CD4-positive, alpha-beta T cell treated with Interleukin-10 for 1 hour (primary cell): ENCODE measurements at regions not wholly inside any gene's neighbourhood (a gene's known extent, or its start where the extent isn't known, plus 50 kb on each side); places are given as distances from the start of the nearest gene placed in this dataset.
"Not testable (repeated sequence)": the region's sequence is repeated elsewhere in the genome, so short reads cannot be mapped to it uniquely, and the experiment has no call there.

ENCODE experiments used
- DNase-seq: peaks from one replicate; pipeline ENCODE4 v3.0.0-alpha.2; 2020

GRCh38 chr10:29746080-29746797 lies 111.5 kb upstream of the SVIL start:
- DNase-seq, result no peak

DNA sequence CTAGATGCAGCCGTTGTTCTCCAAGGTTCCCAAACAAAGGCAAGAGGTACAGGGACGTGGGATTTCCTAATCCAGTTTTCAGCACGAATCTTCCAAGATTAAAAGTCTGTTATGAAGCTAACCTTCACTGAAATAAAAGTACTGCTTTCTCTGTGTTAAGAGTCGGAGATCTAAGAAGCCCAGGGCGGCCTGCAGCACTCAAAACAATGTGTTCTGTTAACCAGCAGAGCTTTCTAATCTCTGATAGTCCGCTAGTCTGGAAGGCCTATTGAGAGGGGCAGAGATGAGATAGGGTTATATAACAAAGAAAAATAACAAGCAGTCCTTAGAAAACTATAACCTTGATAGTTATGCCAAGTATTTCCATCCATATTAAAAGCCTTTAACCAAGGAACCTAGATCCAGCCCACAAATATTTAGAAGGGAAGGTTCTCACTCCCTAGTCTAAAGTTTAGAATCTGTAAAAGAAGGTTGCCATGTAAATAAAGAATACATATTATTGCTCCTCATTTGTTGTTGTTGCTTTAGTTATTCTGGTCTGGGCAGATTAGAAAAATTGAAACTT lies 106.3 kb upstream of the SVIL start:
- DNase-seq, result no peak

GRCh38 chr10:29738341-29738740 lies 103.6 kb upstream of the SVIL start:
- no peak for DNase-seq

DNA sequence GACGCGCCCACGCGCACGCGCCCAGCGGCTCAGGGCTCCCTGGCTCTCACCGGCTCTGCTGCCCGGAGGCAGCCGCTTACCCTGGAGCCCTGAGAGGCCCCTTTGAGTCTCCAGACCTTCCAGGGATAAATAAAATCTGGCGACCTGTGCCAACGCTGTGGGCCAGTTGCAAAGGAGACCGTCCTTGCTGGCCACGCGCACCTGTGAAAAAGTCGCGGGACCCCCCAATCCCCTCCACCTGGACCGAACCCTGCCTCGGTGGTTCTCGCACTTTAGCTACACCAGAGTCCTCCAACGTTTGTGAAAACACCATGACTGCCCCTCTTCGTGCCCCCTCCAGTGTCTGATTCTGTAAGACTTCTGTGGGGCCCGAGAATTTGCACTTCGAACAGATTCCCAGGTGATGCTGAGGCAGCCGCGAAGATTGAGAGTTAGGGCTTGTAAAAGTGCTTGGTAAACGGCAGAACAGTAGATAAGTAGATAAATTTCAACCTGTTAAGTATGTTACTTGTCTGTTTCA lies 102.4 kb upstream of the SVIL start:
- DNase-seq, result no peak

GRCh38 chr10:29736366-29737073 lies 101.7 kb upstream of the SVIL start:
- DNase-seq, result peak; percentile 13

GRCh38 chr10:29735628-29736365 lies 101.0 kb upstream of the SVIL start:
- peak; percentile 87 for DNase-seq

- DNase-seq, result peak; percentile 69
Measured at GRCh38 chr10:29734962-29735627, 100.3 kb upstream of the SVIL start.

DNA sequence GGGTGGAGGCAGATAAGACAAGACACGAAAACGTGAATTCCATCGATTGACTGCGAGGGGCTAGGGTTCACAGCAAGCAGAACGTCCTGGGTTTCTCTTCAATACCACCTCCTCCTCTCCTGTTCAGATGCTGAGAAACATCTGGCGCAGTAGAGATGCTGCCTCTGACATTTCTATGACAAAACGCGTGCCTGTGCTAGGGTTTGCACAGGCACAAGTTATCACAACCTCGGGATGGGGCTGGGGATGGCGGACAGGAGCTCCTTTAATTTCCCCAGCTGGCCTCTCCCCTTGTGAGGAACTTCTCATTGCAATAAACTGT lies 99.8 kb upstream of the SVIL start:
- DNase-seq, result no peak

DNA sequence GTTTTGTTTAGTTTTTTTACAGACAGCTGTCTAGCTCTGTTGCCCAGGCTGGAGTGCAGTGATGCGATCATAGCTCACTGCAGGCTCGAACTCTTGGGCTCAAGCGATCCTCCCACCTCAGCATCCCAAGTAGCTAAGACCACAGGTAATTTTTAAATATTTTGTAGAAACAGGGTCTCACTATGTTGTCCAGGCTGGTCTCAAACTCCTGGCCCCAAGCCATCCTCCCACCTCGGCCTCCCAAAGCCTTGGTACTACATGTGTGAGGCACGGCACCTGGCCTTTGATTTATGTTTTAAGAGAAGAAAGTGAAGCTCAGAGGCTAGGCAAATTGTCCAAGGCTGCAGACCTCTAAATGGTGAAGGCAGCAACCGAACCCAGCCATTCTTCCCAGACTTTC lies 98.6 kb upstream of the SVIL start:
- no peak for DNase-seq

DNA sequence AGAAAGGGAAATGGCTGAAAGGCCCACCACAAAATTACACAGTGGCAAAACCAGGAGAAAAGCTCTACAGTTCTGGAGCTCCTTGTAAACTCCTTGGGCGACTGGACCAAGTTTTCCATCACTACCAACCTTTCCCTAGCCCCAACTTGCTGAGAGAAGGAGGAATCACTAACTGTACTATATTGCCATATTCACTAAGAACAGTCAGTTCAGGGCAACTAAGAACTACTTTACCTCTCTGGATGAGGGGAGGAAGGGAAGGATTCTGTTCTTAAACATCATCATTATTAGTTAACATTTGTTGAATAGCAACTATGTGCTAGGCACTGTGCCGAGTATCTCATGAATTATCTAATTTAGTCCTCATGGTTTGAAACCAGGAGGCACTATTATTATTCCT lies 98.1 kb upstream of the SVIL start:
- no peak for DNase-seq

DNA sequence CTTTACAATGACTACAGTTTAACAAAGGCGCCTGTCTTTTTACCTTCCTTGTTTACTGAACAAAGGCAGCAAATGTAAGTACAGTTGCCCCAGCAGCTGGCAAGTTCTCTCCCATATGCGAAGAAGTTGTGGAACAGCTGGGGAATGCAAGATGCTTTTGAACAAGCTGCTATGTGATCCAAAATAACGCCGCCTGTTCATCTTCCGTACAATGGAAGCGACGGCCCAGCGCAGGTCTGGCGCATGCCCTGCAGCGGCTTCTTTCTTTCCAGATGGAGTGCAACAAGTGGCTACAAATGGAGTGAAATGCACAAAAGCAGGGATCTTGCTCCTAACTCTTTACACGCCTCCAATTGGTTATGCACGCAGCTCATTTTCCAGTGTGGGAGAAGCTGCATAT lies 97.0 kb upstream of the SVIL start:
- no peak for DNase-seq

- no peak for DNase-seq
Measured at GRCh38 chr10:29730969-29731368, 96.2 kb upstream of the SVIL start.

- no peak for DNase-seq
Measured at GRCh38 chr10:29730458-29730857, 95.7 kb upstream of the SVIL start.

DNA sequence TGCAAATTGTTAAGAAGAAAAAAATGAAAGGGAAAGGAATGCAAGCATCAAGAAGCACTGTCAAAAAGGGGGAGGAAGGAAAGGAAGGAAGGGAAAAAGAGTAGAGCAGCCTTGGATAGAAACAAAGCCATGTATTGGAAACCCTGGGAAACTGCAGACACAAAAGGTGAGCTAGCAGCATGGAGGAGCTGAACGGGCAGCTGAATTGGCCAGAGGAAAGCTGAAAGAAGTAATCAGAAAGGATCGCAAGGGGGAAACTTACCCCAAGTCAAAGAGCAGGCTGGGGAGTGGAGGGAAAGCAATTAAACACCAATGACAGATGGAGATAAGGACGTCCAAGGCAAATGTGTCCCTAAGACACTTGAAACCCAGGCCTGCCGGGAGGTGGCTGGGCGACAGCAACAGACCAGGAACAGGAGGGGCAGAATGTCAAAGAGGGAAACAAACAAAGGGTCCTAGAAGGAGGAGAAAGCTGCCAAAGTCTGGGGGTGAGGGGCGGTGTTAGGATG lies 93.8 kb upstream of the SVIL start:
- DNase-seq, result no peak

DNA sequence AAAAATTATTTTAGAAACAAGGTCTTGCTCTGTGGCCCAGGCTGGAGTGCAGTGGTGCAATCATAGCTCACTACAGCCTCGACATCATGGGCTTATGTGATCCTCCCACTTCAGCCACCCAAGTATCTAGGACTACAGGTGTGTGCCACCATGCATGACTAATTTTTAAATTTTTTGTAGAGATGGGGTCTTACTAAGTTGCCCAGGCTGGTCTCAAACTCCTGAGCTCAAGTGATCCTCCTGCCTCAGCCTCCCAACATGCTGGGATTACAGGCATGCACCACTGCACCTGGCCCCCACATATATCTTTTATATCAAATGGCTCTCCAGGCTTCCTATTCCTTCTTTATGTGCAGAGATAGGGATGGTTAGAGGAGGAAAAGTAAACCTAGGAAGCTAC lies 91.2 kb upstream of the SVIL start:
- not testable (repeated sequence) for DNase-seq

DNA sequence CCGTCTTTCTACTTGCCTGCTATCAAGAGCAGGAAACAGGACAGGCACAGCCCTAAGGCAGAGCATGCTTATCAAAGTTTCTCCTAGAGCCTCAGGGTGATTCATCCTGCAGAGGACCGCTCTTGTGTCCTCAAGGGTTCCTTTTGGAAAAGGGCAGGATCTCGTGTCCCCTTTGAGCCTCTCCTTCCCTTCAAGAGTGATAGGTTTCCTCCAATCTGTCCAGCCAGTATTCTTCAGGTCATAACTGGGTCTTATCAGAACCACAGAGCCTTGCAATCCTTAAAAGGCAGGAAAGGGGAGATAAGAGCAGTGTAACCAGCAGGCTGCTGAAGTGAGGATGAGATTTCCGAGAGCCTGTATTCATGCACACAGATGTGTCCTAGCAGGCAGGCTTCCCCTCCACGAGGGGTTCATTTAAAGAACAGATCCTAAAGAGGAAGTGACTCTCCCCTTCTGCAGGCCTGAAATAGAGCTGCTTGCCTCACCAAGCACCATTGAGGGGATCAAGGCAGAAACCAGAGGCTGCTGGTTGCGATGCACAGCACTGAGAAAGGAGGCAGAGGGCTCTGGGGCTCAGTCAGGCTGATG lies 90.5 kb upstream of the SVIL start:
- no peak for DNase-seq

DNA sequence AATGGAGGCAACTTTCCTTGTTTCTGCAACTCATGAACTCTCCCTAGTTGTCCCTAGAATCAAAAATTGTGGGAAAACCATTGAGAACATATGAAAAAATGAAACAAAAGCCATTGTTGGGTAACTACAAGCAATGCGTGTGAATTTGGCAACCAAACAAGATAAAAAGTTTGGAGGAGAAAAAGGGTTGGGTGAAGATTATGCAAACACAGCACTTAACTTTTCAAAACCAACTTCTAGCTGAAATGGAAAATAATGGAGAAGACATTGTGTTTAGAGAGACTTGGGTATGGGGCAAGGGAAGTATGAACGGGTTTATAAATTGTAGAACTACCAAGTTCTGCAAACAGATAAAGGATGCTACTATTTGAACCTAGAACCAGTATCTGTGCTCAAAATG lies 89.0 kb upstream of the SVIL start:
- DNase-seq, result no peak

GRCh38 chr10:29722777-29723176 lies 88.0 kb upstream of the SVIL start:
- DNase-seq, result no peak

DNA sequence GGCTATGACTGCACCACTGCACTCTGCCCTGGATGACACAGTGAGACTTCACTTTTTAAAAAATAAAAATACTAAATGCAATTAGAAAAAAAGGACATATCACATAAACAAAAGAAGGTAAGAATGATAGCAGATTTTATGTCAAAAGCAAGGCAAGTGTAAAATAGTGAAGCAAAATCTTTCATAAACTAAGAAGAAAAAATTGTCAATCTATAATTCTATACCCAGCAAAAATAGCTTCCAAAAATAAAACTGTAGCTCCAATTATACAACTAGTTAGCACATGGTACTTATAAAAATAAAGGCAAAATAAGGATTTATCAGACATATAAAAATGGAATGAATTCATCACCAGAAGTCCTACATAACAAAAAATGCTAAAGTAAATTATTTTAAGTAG lies 85.4 kb upstream of the SVIL start:
- no peak for DNase-seq

- no peak for DNase-seq
Measured at GRCh38 chr10:29719281-29719675, 84.5 kb upstream of the SVIL start.

DNA sequence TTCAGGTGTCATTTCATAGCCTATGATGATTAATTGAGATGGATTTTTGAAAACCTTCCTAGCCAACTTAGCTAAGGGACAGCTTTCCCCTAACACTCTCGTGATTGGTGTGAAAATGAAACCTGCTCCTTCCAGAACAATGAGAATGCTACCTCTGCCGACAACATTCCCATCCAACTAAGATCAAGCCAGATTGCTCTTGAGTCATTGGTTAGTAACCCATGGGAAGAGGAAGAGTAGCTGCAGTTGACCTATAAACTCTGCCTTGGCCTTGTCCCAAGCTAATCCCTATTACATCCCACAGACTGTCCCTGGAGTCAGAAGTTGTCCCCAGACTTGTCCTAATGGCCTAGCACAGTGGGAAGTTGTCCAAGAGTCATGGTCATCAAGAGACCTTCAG lies 80.5 kb upstream of the SVIL start:
- DNase-seq, result no peak

GRCh38 chr10:29714096-29714874 lies 79.5 kb upstream of the SVIL start:
- DNase-seq, result no peak
